B cell (primary cell): ENCODE measurements at regions not wholly inside any gene's neighbourhood (a gene's known extent, or its start where the extent isn't known, plus 50 kb on each side); places are given as distances from the start of the nearest gene placed in this dataset.

ENCODE experiments used
- ATAC-seq: fragments of 200-7000 bp; cut with Tn5 transposase; one replicate; pipeline ENCODE4 v1.10.0; 2021; ENCODE audit warnings: low read depth, mild to moderate bottlenecking, moderate number of reproducible peaks, moderate library complexity
- CTCF ChIA-PET: fragments of 350-600 bp; sonication (Branson Sonifier 250); formaldehyde crosslinking; loops from one replicate; lab custom pipeline; 2021; ENCODE audit warnings: antibody characterized with exemption, inconsistent platforms; lab: Charles Lee
- POLR2A ChIA-PET: fragments of 350-600 bp; sonication (Branson Sonifier 250); formaldehyde crosslinking; loops from one replicate; lab custom pipeline; 2021; ENCODE audit warnings: antibody characterized with exemption; lab: Charles Lee
- DNase-seq: peaks from one replicate; pipeline ENCODE4 v3.0.0; 2013
- H2AFZ ChIP-seq: 2 replicates; pipeline ENCODE4 v1.6.1; 2012; ENCODE audit warnings: mild to moderate bottlenecking, low read depth, low read length; ENCODE audit not compliant: insufficient read depth, poor library complexity, severe bottlenecking
- H3K27ac ChIP-seq, 2 donors: 1 replicate in 1 of 2; 2 replicates in 1 of 2; pipeline ENCODE4 v1.5.1; 2012 to 2013; ENCODE audit warnings: low read length in 2 of 2, mild to moderate bottlenecking in 2 of 2, moderate library complexity in 1 of 2
- H3K27me3 ChIP-seq, 4 experiments: fragments of 200-600 bp in 1 of 4; sonication (generic) in 1 of 4; replicated peaks in 1 of 4; 1 replicate in 2 of 4; 2 replicates in 2 of 4; pipeline versions ENCODE4 v1.6.1 to v1.7.0; 2013 to 2016; ENCODE audit warnings: low read length in 3 of 4, mild to moderate bottlenecking in 2 of 4, mixed read lengths in 1 of 4, moderate library complexity in 1 of 4; ENCODE audit not compliant: insufficient read depth in 4 of 4, control insufficient read depth in 3 of 4; ENCODE audit errors: control extremely low read depth in 1 of 4
- H3K36me3 ChIP-seq, 2 experiments: replicated peaks in 1 of 2; 1 replicate in 1 of 2; 2 replicates in 1 of 2; pipeline versions ENCODE4 v1.6.1 to v1.7.1; 2013; ENCODE audit warnings: low read length in 1 of 2; ENCODE audit not compliant: insufficient read depth in 2 of 2, control insufficient read depth in 1 of 2; ENCODE audit errors: control extremely low read depth in 1 of 2, extremely low read depth in 1 of 2
- H3K4me1 ChIP-seq, 2 donors: fragments of 200-600 bp in 1 of 2; sonication (generic) in 1 of 2; 1 replicate in 1 of 2; 2 replicates in 1 of 2; pipeline versions ENCODE4 v1.5.1 to v1.6.1; 2013 to 2017; ENCODE audit warnings: low read length in 2 of 2; ENCODE audit not compliant: control insufficient read depth in 2 of 2, insufficient read depth in 2 of 2
- H3K4me2 ChIP-seq: replicated peaks from 2 replicates; pipeline ENCODE3; 2012; ENCODE audit warnings: mild to moderate bottlenecking, low read depth, low read length; ENCODE audit not compliant: poor library complexity, severe bottlenecking
- H3K4me3 ChIP-seq, 5 experiments: fragments of 200-600 bp in 1 of 5; sonication (generic) in 1 of 5; 1 replicate in 3 of 5; 2 replicates in 2 of 5; pipeline versions ENCODE4 v1.5.1 to v1.7.0; 2011 to 2016; ENCODE audit warnings: low read length in 4 of 5, mild to moderate bottlenecking in 4 of 5, low read depth in 2 of 5, control low read depth in 1 of 5, moderate library complexity in 1 of 5; ENCODE audit not compliant: insufficient read depth in 1 of 5; ENCODE audit errors: control extremely low read depth in 1 of 5, extremely low read depth in 1 of 5
- H3K79me2 ChIP-seq: fragments of 200-600 bp; sonication (generic); one replicate; pipeline ENCODE4 v1.6.0; 2016; ENCODE audit warnings: low read length; ENCODE audit not compliant: control insufficient read depth, insufficient read depth
- H3K9ac ChIP-seq: fragments of 200-600 bp; sonication (generic); 2 replicates; pipeline ENCODE4 v1.6.1; 2017; ENCODE audit warnings: mild to moderate bottlenecking, low read length, moderate library complexity
- H3K9me3 ChIP-seq, 3 donors: one replicate each; pipeline versions ENCODE4 v1.6.1 to v1.7.1; 2013; ENCODE audit warnings: low read length in 2 of 3; ENCODE audit not compliant: control insufficient read depth in 2 of 3, insufficient read depth in 1 of 3; ENCODE audit errors: control extremely low read depth in 1 of 3
- H4K20me1 ChIP-seq: 2 replicates; pipeline ENCODE4 v1.6.0; 2012; ENCODE audit warnings: mild to moderate bottlenecking, low read length; ENCODE audit not compliant: insufficient read depth, control insufficient read depth, poor library complexity, severe bottlenecking
- H3K27ac Mint-ChIP-seq: one replicate; pipeline ENCODE4 v1.8.0; 2021; ENCODE audit warnings: mixed read lengths
- H3K27me3 Mint-ChIP-seq: one replicate; pipeline ENCODE4 v1.8.0; 2021; ENCODE audit warnings: mixed read lengths
- H3K4me1 Mint-ChIP-seq: one replicate; pipeline ENCODE4 v1.8.0; 2021; ENCODE audit warnings: mixed read lengths
- H3K4me3 Mint-ChIP-seq: one replicate; pipeline ENCODE4 v1.8.0; 2021; ENCODE audit warnings: mixed read lengths
- H3K9me3 Mint-ChIP-seq: one replicate; pipeline ENCODE4 v1.8.0; 2022; ENCODE audit warnings: mixed read lengths; ENCODE audit not compliant: insufficient read depth
- EZH2 ChIP-seq: IDR thresholded peaks from 2 replicates; pipeline ENCODE4 v1.6.1; 2012; ENCODE audit warnings: borderline replicate concordance, low read depth, mild to moderate bottlenecking, moderate library complexity, low read length; ENCODE audit not compliant: insufficient read depth, poor library complexity, severe bottlenecking
- WGBS: methylation state at CpG from one replicate; pipeline ENCODE4 v1.1.5; 2013; ENCODE audit warnings: missing lambda C conversion rate; ENCODE audit not compliant: insufficient coverage; 5-methylcytosine and 5-hydroxymethylcytosine counted together
- intact Hi-C: fragments of 100-400 bp; cut with micrococcal nuclease; formaldehyde crosslinking; loops from one replicate; pipeline ENCODE4 v1.10.0; 2022
- TF ChIP-seq, protein P1 (sequence below): fragments of 200-600 bp; IDR thresholded peaks from one replicate; pipeline ENCODE4 v1.8.0; 2022; ENCODE audit warnings: antibody characterized with exemption, mild to moderate bottlenecking

DNA sequence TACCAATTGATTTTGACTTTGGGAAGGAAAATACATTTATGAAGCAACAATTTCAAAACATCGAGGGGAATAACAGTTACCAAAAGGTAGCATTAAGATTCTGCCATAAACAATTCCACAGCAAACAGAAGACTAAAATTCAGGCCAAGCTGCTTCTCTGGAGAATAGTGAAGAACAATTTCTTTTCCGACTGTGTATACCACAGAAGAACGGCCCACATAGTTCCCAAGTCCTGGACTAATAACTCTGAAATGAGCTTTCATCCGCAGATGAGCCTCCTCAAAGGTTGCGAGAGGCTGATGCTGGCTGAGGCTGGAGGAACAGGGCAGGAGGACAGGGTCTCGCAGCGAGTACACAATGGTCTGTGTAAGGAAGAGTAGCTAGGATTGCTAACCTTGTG is 278.9 kb upstream of the TCF4 start:
- ATAC-seq (no peak), DNase-seq (no peak)
- ChIA-PET POLR2A (no interaction called here), CTCF (no interaction called here)
- H3K4me2 ChIP-seq: no peak overlapping the region
- intact Hi-C loops: no loop called here
- peaks cover 4% of the 10 kb centered on the region for H3K27me3 Mint-ChIP-seq
- H3K27ac ChIP-seq: no peak overlapping the region
- 100% methylated on average over 4 of the region's 7 CpGs for WGBS
- H3K4me1 Mint-ChIP-seq: no peaks in the 10 kb centered on the region
- H3K9me3 ChIP-seq: no peaks in the 10 kb centered on the region
- H3K36me3 ChIP-seq: no peaks in the 10 kb centered on the region
- H3K4me3 ChIP-seq: no peak overlapping the region
- no peaks in the 10 kb centered on the region for H4K20me1 ChIP-seq
- H2AFZ ChIP-seq: no peak overlapping the region
- no peak overlapping the region for H3K27ac Mint-ChIP-seq
- no peaks in the 10 kb centered on the region for H3K79me2 ChIP-seq
- TF ChIP-seq EZH2: no peak
- TF ChIP-seq, protein P1, sequence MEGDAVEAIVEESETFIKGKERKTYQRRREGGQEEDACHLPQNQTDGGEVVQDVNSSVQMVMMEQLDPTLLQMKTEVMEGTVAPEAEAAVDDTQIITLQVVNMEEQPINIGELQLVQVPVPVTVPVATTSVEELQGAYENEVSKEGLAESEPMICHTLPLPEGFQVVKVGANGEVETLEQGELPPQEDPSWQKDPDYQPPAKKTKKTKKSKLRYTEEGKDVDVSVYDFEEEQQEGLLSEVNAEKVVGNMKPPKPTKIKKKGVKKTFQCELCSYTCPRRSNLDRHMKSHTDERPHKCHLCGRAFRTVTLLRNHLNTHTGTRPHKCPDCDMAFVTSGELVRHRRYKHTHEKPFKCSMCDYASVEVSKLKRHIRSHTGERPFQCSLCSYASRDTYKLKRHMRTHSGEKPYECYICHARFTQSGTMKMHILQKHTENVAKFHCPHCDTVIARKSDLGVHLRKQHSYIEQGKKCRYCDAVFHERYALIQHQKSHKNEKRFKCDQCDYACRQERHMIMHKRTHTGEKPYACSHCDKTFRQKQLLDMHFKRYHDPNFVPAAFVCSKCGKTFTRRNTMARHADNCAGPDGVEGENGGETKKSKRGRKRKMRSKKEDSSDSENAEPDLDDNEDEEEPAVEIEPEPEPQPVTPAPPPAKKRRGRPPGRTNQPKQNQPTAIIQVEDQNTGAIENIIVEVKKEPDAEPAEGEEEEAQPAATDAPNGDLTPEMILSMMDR: no peak
- H3K27me3 ChIP-seq: no peaks in the 10 kb centered on the region
- no peak overlapping the region for H3K9ac ChIP-seq
- no peak overlapping the region for H3K4me3 Mint-ChIP-seq
- H3K4me1 ChIP-seq: no peaks in the 10 kb centered on the region
- no peaks in the 10 kb centered on the region for H3K9me3 Mint-ChIP-seq

DNA sequence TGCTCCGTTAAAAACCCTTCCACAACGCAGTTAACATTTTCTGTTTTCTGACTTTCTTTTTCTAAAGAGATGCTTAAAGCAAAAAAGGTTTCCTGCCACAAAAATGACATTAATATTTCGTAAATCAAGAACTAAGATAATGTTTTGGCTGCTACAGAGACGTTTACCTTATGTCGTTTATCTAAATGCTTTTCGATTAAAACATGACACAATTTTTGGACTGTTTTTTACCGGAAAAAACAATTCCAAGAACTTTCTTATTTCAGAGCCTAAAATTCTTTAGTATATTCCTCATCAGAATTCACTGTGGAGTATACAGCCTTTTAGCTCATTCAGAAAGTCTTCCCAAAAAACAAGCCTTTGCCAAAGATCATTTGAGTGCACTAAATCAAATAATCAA is 278.0 kb upstream of the TCF4 start:
- Histone ChIP-seq H3K4me2 (no peak overlapping the region), H3K4me1 (no peaks in the 10 kb centered on the region), H3K79me2 (no peaks in the 10 kb centered on the region), H4K20me1 (no peaks in the 10 kb centered on the region), H3K4me3 (no peak overlapping the region), H3K27me3 (no peaks in the 10 kb centered on the region), H3K9ac (no peak overlapping the region), H2AFZ (no peak overlapping the region), H3K36me3 (no peaks in the 10 kb centered on the region), H3K9me3 (no peaks in the 10 kb centered on the region), H3K27ac (no peak overlapping the region)
- 100% methylated on average over 6 of the region's 7 CpGs for WGBS
- Mint-ChIP-seq H3K4me1 (no peaks in the 10 kb centered on the region), H3K27ac (no peak overlapping the region), H3K4me3 (no peak overlapping the region), H3K9me3 (no peaks in the 10 kb centered on the region), H3K27me3 (peaks cover 4% of the 10 kb centered on the region)
- intact Hi-C loops: no loop called here
- ChIA-PET POLR2A (no interaction called here), CTCF (no interaction called here)
- no peak for DNase-seq
- TF ChIP-seq, protein P1: no peak
- no peak for ATAC-seq
